AG10803 (cell line): ENCODE measurements at regions not wholly inside any gene's neighbourhood (a gene's known extent, or its start where the extent isn't known, plus 50 kb on each side); places are given as distances from the start of the nearest gene placed in this dataset.

Source experiments
- DNase-seq: peaks from one replicate; pipeline ENCODE4 v3.0.0; 2010; ENCODE audit warnings: low read depth
- H3K4me3 ChIP-seq: 2 replicates; pipeline ENCODE4 v1.5.1; 2011; ENCODE audit warnings: mild to moderate bottlenecking, low read length, control low read depth
- TF ChIP-seq, protein P1 (sequence below): conservative IDR thresholded peaks from 2 replicates; pipeline ENCODE4 v1.5.1; 2011; ENCODE audit warnings: mild to moderate bottlenecking, low read length, control low read depth, inconsistent platforms

DNA sequence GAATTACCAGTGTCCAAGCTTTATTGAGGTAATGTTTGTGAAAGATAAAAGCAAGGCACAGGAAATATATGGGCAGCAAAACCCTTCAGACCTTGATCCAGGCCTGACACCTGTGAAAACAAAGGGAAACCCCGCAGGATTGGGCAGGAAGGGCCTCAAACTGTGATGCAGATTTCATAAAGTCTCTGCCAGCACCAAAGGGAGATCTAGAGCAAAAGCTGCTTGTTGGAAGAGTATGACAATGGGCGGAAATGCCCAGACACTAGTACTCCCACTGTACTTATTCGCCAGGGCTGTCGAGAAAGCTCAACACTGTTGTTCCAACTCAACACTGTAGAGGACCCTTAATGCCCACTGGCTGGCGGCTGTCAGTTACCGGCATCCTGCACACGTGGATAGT is 207.9 kb downstream of the CD47 start:
- no peak overlapping the region for H3K4me3 ChIP-seq
- TF ChIP-seq, protein P1, sequence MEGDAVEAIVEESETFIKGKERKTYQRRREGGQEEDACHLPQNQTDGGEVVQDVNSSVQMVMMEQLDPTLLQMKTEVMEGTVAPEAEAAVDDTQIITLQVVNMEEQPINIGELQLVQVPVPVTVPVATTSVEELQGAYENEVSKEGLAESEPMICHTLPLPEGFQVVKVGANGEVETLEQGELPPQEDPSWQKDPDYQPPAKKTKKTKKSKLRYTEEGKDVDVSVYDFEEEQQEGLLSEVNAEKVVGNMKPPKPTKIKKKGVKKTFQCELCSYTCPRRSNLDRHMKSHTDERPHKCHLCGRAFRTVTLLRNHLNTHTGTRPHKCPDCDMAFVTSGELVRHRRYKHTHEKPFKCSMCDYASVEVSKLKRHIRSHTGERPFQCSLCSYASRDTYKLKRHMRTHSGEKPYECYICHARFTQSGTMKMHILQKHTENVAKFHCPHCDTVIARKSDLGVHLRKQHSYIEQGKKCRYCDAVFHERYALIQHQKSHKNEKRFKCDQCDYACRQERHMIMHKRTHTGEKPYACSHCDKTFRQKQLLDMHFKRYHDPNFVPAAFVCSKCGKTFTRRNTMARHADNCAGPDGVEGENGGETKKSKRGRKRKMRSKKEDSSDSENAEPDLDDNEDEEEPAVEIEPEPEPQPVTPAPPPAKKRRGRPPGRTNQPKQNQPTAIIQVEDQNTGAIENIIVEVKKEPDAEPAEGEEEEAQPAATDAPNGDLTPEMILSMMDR = no peak
- DNase-seq = no peak

DNA sequence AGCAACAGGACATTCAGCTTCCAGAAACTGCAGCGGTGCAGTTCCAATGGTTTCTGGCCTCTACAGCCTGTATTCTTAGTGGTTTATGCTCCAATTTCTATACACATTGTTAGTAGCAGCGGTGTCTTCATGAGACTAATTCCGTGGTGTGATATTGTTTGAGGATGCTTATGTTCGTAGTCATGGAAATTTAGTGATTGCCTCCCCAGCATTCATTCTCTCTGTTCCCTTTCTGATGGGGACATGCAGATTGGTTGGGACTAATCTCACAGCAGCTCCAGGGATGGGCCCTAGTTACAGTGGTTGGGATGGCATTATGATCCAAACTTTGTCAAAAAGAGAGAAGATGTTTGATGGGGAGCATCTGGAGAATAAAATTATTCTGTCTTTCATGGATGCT is 208.6 kb downstream of the CD47 start:
- TF ChIP-seq, protein P1 = no peak
- no peak for DNase-seq
- no peak overlapping the region for H3K4me3 ChIP-seq

DNA sequence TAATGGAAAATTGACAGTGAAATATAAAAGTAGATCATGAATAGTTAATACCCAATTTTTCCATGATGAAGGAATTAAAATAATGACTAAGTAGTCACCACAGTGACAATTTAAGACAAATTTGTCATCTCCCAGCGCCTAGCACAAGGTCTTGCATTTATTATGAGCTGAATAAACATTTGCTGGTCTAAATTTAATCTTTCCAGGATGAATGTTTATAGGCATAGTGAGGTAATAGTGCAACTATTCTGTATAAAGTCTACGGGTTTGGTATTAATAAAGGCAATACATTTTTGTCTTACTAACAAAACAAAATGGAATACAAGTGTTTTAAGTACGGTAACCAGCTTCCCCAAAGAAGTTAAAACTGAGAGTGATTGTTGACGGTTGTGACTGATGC is 209.3 kb downstream of the CD47 start:
- TF ChIP-seq, protein P1 = no peak
- DNase-seq = no peak
- H3K4me3 ChIP-seq = no peak overlapping the region

DNA sequence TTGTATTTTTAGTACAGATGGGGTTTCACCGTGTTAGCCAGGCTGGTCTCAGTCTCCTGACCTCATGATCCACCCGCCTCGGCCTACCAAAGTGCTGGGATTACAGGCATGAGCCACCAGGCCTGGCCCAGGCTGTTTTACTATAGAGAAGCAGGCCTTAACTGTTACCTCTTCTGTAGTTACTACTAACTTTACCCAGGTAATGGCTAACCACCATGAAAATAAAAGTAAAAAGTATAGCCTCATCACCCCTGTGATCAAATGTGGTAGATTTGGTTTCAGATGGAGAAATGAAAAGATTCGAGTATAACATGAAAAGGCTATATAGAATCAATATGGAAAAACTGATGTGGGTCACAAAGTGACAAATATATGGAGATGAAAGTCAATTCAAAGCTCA is 210.1 kb downstream of the CD47 start:
- H3K4me3 ChIP-seq = no peak overlapping the region
- TF ChIP-seq, protein P1 = no peak
- DNase-seq = no peak

DNA sequence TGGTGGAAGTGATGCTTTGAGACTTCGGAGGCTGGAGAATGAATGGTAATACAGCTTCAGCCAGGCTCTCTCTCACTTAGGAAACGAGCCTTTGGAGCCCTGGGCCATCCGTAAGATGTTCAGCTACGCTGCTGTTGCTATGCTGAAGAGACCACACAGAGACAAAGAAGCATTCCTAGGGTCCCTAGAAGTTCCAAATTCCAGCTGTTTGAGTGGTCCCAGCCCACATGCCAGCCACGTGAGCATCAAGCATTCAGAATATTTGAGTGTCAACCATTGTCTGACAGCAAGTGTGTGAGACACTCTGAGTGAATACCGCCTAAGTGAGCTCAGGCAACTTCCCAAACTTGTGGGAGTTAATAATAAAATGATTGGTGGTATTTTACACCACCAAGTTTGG is 212.9 kb downstream of the CD47 start:
- TF ChIP-seq, protein P1 = no peak
- peak; percentile 45 for DNase-seq
- H3K4me3 ChIP-seq = no peak overlapping the region

DNA sequence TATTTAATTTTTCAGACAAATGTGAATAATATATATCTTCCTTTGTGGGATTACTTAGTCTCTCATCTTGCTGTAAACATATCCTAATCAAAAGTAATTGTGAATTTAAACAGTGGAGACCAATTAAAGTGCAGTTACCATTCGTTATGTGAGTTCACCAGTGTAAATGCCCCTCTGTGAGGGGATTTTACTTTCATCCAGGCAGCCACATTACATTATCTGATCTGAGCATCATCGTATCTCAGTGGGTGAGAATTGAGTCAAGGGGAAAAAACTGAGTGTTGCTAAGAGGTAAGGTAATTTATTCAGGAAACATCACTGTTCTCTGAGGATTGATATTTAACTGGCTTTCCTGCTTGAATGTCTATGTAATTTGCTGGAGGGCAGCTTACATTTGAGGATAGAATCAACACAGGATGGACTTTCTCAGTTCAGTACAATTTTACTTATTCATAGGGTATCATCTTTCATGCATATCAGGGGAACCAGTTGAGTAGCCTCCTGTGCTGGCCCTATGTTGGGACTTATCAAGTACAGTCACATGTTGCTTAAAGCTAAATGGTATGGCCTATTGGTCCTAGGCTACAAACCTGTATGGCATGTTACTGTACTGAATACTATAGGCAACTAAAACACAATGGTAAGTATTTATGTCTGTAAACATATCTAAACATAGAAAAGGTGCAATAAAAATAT is 219.7 kb downstream of the CD47 start:
- no peak overlapping the region for H3K4me3 ChIP-seq
- DNase-seq = no peak
- TF ChIP-seq, protein P1 = no peak

DNA sequence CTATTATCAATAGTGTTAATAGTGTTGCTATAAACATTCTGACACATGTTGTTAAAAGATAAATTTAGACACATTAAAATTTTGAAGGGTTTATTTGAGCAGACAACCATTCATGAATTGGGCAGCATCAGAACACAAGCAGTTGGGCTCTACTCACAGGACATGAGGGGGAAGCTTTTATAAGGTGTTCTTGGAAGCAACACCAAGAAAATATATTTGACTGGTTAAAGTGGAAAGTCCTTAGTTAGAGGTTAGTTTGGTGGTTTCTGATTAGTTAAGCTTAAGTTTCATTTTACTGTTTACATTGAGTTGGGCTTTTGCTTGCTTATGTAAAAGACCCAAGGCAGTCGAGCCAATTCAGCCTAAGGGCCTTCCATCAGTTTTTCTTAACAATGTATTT is 220.7 kb downstream of the CD47 start:
- TF ChIP-seq, protein P1 = no peak
- no peak for DNase-seq
- H3K4me3 ChIP-seq = no peak overlapping the region
